Hindlimb muscle (tissue), 1 donor: ENCODE measurements at regions not wholly inside any gene's neighbourhood (a gene's known extent, or its start where the extent isn't known, plus 50 kb on each side); places are given as distances from the start of the nearest gene placed in this dataset.

Experiments
- DNase-seq: peaks from one replicate; pipeline ENCODE4 v3.0.0-alpha.2; 2013

- DNase-seq = no peak
Observed at GRCh38 chr19:16022681-16023080, 53.6 kb upstream of the TPM4 start.

- DNase-seq = no peak
Observed at GRCh38 chr19:16023146-16023915, 53.0 kb upstream of the TPM4 start.

- DNase-seq = no peak
Observed at GRCh38 chr19:16024266-16025107, 51.8 kb upstream of the TPM4 start.

- no peak for DNase-seq
Observed at GRCh38 chr19:16025108-16026101, 50.9 kb upstream of the TPM4 start.

- DNase-seq = no peak
Observed at GRCh38 chr19:16026131-16026530, 50.2 kb upstream of the TPM4 start.
